SK-N-MC (cell line): ENCODE measurements at regions not wholly inside any gene's neighbourhood (a gene's known extent, or its start where the extent isn't known, plus 50 kb on each side); places are given as distances from the start of the nearest gene placed in this dataset.

Experiments used
- EZH2 ChIP-seq: fragments of 200-600 bp; sonication (generic); IDR thresholded peaks from one replicate; pipeline ENCODE4 v1.6.1; 2017; ENCODE audit warnings: antibody characterized with exemption
- POLR2AphosphoS5 ChIP-seq: IDR thresholded peaks from 2 replicates; pipeline ENCODE4 v1.6.1; 2012; ENCODE audit warnings: mild to moderate bottlenecking, low read depth, low read length, borderline replicate concordance

- TF ChIP-seq EZH2 (no peak), POLR2AphosphoS5 (no peak)
Observed at GRCh38 chr2:35343135-35343534, 1012.4 kb upstream of the CRIM1 start.
